Brain microvascular endothelial cell (primary cell): ENCODE measurements at regions not wholly inside any gene's neighbourhood (a gene's known extent, or its start where the extent isn't known, plus 50 kb on each side); places are given as distances from the start of the nearest gene placed in this dataset.
A peak's percentile ranks its signal among the peaks of the same experiment; 100 is the strongest.
"Not testable (repeated sequence)": the region's sequence is repeated elsewhere in the genome, so short reads cannot be mapped to it uniquely, and the experiment has no call there.

ENCODE experiments used
- DNase-seq: peaks from one replicate; pipeline ENCODE4 v3.0.0-alpha.2; 2020
- H3K27ac ChIP-seq: fragments of 250-450 bp; sonication (Bioruptor Pico); 2 replicates; pipeline ENCODE4 v1.5.1; 2020; ENCODE audit warnings: mild to moderate bottlenecking, moderate library complexity
- H3K27me3 ChIP-seq: fragments of 250-450 bp; sonication (Bioruptor Pico); replicated peaks from 2 replicates; pipeline ENCODE4 v1.5.1; 2020; ENCODE audit warnings: mild to moderate bottlenecking
- H3K36me3 ChIP-seq: fragments of 250-450 bp; sonication (Bioruptor Pico); replicated peaks from 2 replicates; pipeline ENCODE4 v1.5.1; 2020; ENCODE audit warnings: mild to moderate bottlenecking
- H3K4me3 ChIP-seq: 2 replicates; pipeline ENCODE4 v1.5.1; 2011; ENCODE audit warnings: low read depth, mild to moderate bottlenecking, control low read depth, low read length, moderate library complexity
- in situ Hi-C: cut with HindIII; loops from 2 replicates; pipeline ENCODE4 v1.10.0; 2017; ENCODE audit warnings: low sequenced_read_pairs, low pct_ligation_motif_present

DNA sequence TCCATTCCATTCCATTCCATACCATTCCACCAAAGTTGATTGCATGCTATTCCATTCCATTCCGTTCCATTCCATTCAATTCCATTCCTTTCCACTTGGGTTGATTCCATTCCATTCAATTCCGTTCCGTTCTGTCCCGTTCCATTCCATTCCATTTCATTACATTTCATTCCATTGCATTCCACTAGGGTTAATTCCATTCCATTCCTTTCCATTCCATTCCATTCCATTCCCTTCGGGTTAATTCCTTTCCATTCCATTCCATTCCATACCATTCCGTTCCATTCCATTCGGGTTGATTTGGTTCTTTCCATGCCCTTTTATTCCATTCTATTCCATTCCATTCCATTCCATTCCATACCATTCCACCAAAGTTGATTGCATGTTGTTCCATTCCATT is 131.9 kb downstream of the CWH43 start:
- DNase-seq, H3K4me3 ChIP-seq, H3K27me3 ChIP-seq, H3K36me3 ChIP-seq, H3K27ac ChIP-seq, in situ Hi-C loops: not testable (repeated sequence)

DNA sequence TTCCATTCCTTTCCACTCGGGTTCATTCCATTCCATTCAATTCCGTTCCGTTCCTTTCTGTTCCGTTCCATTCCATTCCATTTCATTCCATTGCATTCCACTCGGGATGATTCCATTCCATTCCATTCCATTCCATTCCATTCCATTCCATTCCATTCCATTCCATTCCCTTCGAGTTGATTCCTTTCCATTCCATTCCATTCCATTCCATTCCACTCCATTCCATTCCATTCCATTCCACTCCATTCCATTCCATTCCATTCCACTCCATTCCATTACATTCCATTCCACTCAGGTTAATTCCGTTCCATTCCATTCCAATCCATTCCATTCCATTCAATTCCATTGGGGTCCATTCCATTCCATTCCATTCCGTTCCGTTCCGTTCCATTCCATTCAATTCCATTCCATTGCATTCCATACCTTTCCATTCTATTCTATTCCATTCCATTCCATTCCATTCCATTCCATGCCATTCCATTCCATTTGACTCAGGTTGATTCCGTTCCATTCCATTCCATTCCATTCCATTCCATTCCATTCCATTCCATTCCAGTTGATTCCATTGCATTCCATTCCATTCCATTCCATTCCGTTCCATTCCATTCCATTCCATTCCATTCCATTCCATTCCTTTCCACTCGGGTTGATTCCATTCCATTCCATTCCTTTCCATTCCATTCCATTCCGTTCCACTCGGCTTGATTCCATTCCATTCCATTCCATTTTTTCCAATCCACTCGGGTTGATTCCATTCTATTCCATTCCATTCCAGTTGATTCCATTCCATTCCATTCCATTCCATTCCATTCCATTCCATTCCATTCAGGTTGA is 132.5 kb downstream of the CWH43 start:
- H3K4me3 ChIP-seq, H3K27me3 ChIP-seq, H3K36me3 ChIP-seq, DNase-seq, in situ Hi-C loops, H3K27ac ChIP-seq: not testable (repeated sequence)

DNA sequence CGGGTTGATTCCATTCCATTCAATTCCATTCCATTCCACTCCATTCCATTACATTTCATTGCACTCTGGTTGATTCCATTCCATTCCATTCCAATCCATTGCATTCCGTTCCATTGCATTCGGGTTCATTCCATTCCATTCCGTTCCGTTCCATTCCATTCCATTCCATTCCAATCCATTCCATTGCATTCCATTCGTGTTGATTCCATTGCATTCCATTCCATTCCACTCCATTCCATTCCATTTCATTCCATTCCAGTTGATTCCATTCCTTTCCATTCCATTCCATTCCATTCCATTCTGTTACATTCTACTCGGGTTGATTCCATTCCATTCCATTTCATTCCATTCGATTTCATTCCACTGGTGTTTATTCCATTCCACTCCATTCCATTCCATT is 133.3 kb downstream of the CWH43 start:
- H3K27ac ChIP-seq, DNase-seq, in situ Hi-C loops: not testable (repeated sequence)

DNA sequence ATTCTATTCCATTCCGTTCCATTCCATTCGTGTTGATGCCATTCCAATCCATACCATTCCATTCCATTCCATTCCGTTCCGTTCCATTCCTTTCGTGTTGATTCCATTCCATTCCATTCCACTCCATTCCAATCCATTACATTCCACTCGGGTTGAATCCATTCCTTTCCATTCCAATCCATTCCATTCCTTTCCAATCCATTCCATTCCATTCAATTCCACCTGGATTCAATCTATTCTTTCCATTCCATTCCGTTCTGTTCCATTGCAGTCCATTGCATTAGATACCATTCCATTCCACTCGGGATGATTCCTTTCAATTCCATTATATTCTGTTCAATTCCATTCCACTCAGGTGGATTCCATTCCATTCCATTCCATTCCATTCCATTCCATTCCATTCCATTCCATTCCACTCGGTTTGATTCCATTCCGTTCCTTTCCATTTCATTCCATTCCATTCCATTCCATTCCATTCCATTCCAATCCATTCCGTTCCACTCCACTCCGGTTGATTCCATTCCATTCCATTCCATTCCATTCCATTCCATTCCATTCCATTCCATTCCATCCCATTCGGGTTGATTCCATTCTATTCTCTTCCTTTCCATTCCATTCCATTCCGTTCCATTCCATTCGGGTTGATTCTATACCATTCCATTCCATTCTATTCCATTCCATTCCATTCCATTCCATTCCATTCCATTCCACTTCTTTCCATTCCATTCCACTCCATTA is 134.1 kb downstream of the CWH43 start:
- H3K27ac ChIP-seq, in situ Hi-C loops, H3K27me3 ChIP-seq, DNase-seq, H3K4me3 ChIP-seq, H3K36me3 ChIP-seq: not testable (repeated sequence)

More for the DNA sequence above, 133.3 kb downstream of the CWH43 start:
- not testable (repeated sequence) for H3K36me3 ChIP-seq, H3K4me3 ChIP-seq, H3K27me3 ChIP-seq

DNA sequence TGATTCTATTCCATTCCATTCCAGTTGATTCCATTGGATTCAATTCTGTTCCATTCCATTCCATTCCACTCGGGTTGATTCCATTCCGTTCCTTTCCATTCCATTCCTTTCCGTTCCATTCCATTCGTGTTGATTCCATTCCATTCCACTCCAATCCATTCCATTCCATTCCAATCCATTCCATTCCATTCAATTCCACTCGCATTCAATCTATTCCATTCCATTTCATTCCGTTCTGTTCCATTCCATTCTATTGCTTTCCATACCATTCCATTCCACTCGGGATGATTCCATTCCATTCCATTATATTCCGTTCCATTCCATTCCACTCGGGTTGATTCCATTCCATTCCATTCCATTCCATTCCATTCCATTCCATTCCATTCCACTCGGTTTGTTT is 134.7 kb downstream of the CWH43 start:
- DNase-seq: peak; percentile 20
- H3K36me3 ChIP-seq, in situ Hi-C loops, H3K4me3 ChIP-seq, H3K27ac ChIP-seq, H3K27me3 ChIP-seq: not testable (repeated sequence)

DNA sequence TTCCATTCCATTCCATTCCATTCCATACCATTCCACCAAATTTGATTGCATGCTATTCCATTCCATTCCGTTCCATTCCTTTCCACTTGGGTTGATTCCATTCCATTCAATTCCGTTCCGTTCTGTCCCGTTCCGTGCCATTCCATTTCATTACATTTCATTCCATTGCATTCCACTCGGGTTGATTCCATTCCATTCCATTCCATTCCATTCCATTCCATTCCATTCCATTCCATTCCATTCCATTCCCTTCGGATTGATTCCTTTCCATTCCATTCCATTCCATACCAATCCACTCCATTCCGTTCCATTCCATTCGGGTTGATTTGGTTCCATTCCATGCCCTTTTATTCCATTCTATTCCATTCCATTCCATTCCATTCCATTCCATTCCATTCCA is 140.4 kb downstream of the CWH43 start:
- H3K36me3 ChIP-seq, H3K4me3 ChIP-seq, H3K27me3 ChIP-seq, DNase-seq, in situ Hi-C loops, H3K27ac ChIP-seq: not testable (repeated sequence)

DNA sequence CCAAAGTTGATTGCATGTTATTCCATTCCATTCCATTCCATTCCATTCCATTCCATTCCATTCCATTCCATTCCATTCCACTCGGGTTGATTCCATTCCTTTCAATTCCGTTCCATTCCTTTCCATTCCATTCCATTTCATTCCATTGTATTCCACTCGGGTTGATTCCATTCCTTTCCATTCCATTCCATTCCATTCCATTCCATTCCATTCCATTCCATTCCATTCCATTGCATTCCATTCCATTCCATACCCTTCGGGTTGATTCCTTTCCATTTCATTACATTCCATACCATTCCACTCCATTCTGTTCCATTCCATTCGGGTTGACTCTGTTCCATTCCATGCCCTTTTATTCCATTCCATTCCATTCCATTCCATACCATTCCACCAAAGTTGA is 140.8 kb downstream of the CWH43 start:
- H3K27me3 ChIP-seq, in situ Hi-C loops, H3K36me3 ChIP-seq, DNase-seq, H3K4me3 ChIP-seq, H3K27ac ChIP-seq: not testable (repeated sequence)

DNA sequence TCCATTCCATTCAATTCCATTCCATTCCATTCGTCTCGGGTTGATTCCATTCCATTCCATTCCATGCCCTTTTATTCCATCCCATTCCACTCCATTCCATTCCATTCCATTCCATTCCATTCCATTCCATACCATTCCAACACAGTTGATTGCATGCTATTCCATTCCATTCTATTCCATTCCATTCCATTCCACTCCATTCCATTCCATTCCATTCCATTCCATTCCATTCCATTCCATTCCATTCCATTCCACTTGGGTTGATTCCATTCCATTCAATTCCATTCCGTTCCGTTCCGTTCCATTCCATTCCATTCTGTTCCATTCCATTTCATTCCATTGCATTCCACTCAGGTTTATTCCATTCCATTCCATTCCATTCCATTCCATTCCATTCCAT is 143.3 kb downstream of the CWH43 start:
- H3K4me3 ChIP-seq, H3K27me3 ChIP-seq, H3K36me3 ChIP-seq, DNase-seq, H3K27ac ChIP-seq, in situ Hi-C loops: not testable (repeated sequence)

DNA sequence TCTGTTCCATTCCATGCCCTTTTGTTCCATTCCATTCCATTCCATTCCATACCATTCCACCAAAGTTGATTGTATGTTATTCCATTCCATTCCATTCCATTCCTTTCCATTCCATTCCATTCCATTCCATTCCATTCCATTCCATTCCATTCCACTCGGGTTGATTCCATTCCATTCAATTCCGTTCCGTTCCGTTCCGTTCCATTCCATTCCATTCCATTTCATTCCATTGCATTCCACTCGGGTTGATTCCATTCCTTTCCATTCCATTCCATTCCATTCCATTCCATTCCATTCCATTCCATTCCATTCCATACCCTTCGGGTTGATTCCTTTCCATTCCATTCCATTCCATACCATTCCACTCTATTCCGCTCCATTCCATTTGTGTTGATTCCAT is 143.8 kb downstream of the CWH43 start:
- H3K27me3 ChIP-seq, H3K4me3 ChIP-seq, H3K27ac ChIP-seq, in situ Hi-C loops, H3K36me3 ChIP-seq, DNase-seq: not testable (repeated sequence)

DNA sequence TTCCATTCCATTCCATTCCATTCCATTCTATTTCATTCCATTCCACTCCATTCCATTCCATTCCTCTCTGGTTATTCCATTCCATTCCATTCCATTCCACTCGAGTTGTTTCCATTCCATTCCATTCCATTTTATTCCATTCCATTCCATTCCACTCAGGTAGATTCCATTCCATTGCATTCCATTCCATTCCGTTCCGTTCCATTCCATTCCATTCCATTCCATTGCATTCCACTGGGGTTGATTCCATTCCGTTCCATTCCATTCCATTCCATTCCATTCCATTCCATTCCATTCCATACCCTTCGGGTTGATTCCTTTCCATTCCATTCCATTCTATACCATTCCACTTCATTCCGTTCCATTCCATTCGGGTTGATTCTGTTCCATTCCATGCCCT is 144.6 kb downstream of the CWH43 start:
- DNase-seq, H3K27ac ChIP-seq, H3K4me3 ChIP-seq, H3K36me3 ChIP-seq, in situ Hi-C loops, H3K27me3 ChIP-seq: not testable (repeated sequence)

DNA sequence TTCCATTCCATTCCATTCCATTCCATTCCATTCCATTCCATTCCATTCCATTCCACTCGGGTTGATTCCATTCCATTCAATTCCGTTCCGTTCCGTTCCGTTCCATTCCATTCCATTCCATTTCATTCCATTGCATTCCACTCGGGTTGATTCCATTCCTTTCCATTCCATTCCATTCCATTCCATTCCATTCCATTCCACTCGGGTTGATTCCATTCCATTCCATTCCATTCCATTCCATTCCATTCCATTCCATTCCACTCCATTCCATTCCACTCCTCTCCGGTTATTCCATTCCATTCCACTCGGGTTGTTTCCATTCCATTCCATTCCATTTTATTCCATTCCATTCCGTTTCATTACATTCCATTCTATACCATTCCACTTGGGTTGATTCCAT is 151.0 kb downstream of the CWH43 start:
- in situ Hi-C loops, H3K4me3 ChIP-seq, H3K27ac ChIP-seq, H3K27me3 ChIP-seq, DNase-seq, H3K36me3 ChIP-seq: not testable (repeated sequence)

DNA sequence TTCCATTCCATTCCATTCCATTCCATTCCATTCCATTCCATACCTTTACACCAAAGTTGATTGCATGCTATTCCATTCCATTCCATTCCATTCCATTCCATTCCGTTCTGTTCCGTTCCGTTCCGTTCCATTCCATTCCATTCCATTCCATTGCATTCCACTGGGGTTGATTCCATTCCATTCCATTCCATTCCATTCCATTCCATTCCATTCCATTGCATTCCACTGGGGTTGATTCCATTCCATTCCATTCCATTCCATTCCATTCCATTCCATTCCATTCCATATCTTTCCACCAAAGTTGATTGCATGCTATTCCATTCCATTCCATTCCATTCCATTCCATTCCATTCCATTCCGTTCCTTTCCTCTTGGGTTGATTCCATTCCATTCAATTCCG is 151.9 kb downstream of the CWH43 start:
- H3K36me3 ChIP-seq, DNase-seq, H3K27ac ChIP-seq, in situ Hi-C loops, H3K4me3 ChIP-seq, H3K27me3 ChIP-seq: not testable (repeated sequence)

DNA sequence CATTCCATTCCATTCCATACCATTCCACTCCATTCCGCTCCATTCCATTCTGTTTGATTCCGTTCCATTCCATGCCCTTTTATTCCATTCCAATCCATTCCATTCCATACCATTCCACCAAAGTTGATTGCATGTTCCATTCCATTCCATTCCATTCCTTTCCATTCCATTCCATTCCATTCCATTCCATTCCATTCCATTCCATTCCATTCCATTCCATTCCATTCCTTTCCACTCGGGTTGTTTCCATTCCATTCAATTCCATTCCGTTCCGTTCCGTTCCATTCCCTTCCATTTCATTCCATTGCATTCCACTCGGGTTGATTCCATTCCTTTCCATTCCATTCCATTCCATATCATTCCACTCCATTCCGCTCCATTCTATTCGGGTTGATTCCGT is 152.7 kb downstream of the CWH43 start:
- H3K27ac ChIP-seq, H3K27me3 ChIP-seq, in situ Hi-C loops, DNase-seq, H3K4me3 ChIP-seq, H3K36me3 ChIP-seq: not testable (repeated sequence)

DNA sequence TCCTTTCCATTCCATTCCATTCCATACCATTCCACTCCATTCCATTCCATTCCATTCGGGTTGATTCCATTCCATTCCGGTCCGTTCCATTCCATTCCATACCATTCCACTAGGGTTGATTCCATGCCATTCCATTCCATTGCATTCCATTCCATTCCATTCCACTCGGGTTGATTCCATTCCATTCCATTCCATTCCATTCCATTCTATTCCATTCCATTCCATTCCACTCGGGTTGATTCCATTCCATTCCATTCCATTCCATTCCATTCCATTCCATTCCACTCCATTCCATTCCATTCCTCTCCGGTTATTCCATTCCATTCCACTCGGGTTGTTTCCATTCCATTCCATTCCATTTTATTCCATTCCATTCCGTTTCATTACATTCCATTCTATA is 153.4 kb downstream of the CWH43 start:
- H3K36me3 ChIP-seq, DNase-seq, in situ Hi-C loops, H3K27me3 ChIP-seq, H3K27ac ChIP-seq, H3K4me3 ChIP-seq: not testable (repeated sequence)

DNA sequence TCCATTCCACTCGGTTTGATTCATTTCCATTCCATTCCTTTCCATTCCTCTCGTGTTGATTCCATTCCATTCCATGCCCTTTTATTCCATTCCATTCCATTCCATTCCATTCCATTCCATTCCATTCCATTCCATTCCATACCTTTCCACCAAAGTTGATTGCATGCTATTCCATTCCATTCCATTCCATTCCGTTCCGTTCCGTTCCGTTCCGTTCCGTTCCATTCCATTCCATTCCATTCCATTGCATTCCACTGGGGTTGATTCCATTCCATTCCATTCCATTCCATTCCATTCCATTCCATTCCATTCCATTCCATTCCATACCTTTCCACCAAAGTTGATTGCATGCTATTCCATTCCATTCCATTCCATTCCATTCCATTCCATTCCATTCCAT is 154.3 kb downstream of the CWH43 start:
- in situ Hi-C loops, H3K36me3 ChIP-seq, DNase-seq: not testable (repeated sequence)

More for the DNA sequence above, 154.3 kb downstream of the CWH43 start:
- H3K27me3 ChIP-seq, H3K4me3 ChIP-seq, H3K27ac ChIP-seq: not testable (repeated sequence)
